PC-3 (cell line): ENCODE measurements at regions not wholly inside any gene's neighbourhood (a gene's known extent, or its start where the extent isn't known, plus 50 kb on each side); places are given as distances from the start of the nearest gene placed in this dataset.

Experiments
- ATAC-seq: fragments of 200-7000 bp; cut with Tn5 transposase; 2 replicates; pipeline ENCODE4 v1.9.1; 2020; ENCODE audit warnings: mild to moderate bottlenecking, moderate library complexity
- BruUV-seq: library from RNA; stranded (reverse); fragments of 400-500 nt; replicated peaks from 2 replicates; lab custom pipeline; 2021; lab: Mats Ljungman, UMichigan
- CTCF ChIA-PET: fragments of 300-600 bp; sonication (Branson Sonifier 250); formaldehyde crosslinking; loops from one replicate; lab custom pipeline; 2022; ENCODE audit warnings: antibody characterized with exemption; lab: Charles Lee
- POLR2A ChIA-PET: fragments of 300-600 bp; sonication (Branson Sonifier 250); formaldehyde crosslinking; loops from one replicate; lab custom pipeline; 2022; ENCODE audit warnings: antibody characterized with exemption; ENCODE audit not compliant: unreplicated experiment; lab: Charles Lee
- DNase-seq: peaks from one replicate; pipeline ENCODE4 v3.0.0-alpha.2; 2015
- H2AFZ ChIP-seq: fragments of 300-600 bp; sonication (generic); 2 replicates; pipeline ENCODE4 v1.6.0; 2016; ENCODE audit warnings: antibody characterized with exemption, low read length
- H3F3A ChIP-seq: fragments of 300-600 bp; sonication (generic); one replicate; pipeline ENCODE4 v1.6.0; 2017; ENCODE audit warnings: antibody characterized with exemption, low read length, control low read depth, mild to moderate bottlenecking; ENCODE audit not compliant: unreplicated experiment
- H3K27ac ChIP-seq: fragments of 300-600 bp; sonication (generic); 2 replicates; pipeline ENCODE4 v1.5.1; 2016; ENCODE audit warnings: mild to moderate bottlenecking, low read length
- H3K27me3 ChIP-seq: fragments of 300-600 bp; sonication (generic); 2 replicates; pipeline ENCODE4 v1.6.1; 2016; ENCODE audit warnings: low read length, mixed read lengths
- H3K36me3 ChIP-seq: fragments of 300-600 bp; sonication (generic); 2 replicates; pipeline ENCODE4 v1.6.1; 2016; ENCODE audit warnings: low read depth, mixed run types, low read length, mixed read lengths
- H3K4me1 ChIP-seq: fragments of 300-600 bp; sonication (generic); 2 replicates; pipeline ENCODE4 v1.5.1; 2016; ENCODE audit warnings: low read length; ENCODE audit not compliant: insufficient read depth
- H3K4me2 ChIP-seq: fragments of 300-600 bp; sonication (generic); 2 replicates; pipeline ENCODE4 v1.6.0; 2016; ENCODE audit warnings: low read length
- H3K4me3 ChIP-seq: fragments of 300-600 bp; sonication (generic); 2 replicates; pipeline ENCODE4 v1.5.1; 2016; ENCODE audit warnings: mild to moderate bottlenecking, low read length, mixed read lengths
- H3K79me2 ChIP-seq: fragments of 300-600 bp; sonication (generic); 2 replicates; pipeline ENCODE4 v1.6.1; 2017; ENCODE audit warnings: low read length, mixed read lengths
- H3K9ac ChIP-seq: fragments of 300-600 bp; sonication (generic); 2 replicates; pipeline ENCODE4 v1.6.0; 2016; ENCODE audit warnings: mild to moderate bottlenecking, low read length
- H3K9me2 ChIP-seq: fragments of 300-600 bp; sonication (generic); replicated peaks from 2 replicates; pipeline ENCODE4 v1.6.1; 2016; ENCODE audit warnings: mixed run types, low read length, mixed read lengths
- H3K9me3 ChIP-seq: fragments of 300-600 bp; sonication (generic); 2 replicates; pipeline ENCODE4 v1.6.1; 2016; ENCODE audit warnings: low read length, mixed read lengths
- H4K20me1 ChIP-seq: fragments of 300-600 bp; sonication (generic); 2 replicates; pipeline ENCODE4 v1.6.1; 2016; ENCODE audit warnings: low read length, mixed read lengths
- EZH2 ChIP-seq: fragments of 300-600 bp; sonication (generic); IDR thresholded peaks from one replicate; pipeline ENCODE4 v1.6.1; 2017; ENCODE audit warnings: antibody characterized with exemption, mild to moderate bottlenecking, low read length; ENCODE audit not compliant: unreplicated experiment
- EZH2phosphoT487 ChIP-seq: fragments of 300-600 bp; sonication (generic); IDR thresholded peaks from 2 replicates; pipeline ENCODE4 v1.6.1; 2018; ENCODE audit warnings: mild to moderate bottlenecking, antibody characterized with exemption, low read length, borderline replicate concordance
- intact Hi-C: fragments of 100-400 bp; cut with micrococcal nuclease; formaldehyde crosslinking; loops from 2 replicates; pipeline ENCODE4 v1.9.0; 2023
- TF ChIP-seq, protein P1 (sequence below): fragments of 300-600 bp; sonication (generic); conservative IDR thresholded peaks from 2 replicates; pipeline ENCODE4 v1.5.1; 2017; ENCODE audit warnings: antibody characterized with exemption, low read depth, mild to moderate bottlenecking, low read length

DNA sequence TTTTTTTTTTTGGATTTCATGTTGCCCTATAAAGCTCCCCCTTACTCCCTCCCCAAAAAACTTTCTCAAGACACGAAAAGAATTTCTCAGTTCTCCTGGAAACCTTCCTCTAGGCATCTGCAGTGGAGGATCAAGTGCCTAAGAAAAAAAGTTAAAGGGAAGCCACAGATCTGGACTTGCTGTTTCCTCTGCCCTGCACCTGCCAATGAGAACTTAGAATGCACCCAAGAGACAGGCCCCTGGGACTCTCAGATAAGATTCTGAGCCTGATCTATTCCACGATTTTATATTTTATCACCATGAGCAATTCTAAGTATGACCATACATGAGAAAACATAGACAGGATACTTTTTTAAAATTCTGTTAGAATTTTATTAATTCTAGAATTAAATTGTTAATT lies 728.9 kb downstream of the BCL11B start:
- H3K27me3 ChIP-seq, result peaks cover 9% of the 10 kb centered on the region
- H3K79me2 ChIP-seq, result no peaks in the 10 kb centered on the region

DNA sequence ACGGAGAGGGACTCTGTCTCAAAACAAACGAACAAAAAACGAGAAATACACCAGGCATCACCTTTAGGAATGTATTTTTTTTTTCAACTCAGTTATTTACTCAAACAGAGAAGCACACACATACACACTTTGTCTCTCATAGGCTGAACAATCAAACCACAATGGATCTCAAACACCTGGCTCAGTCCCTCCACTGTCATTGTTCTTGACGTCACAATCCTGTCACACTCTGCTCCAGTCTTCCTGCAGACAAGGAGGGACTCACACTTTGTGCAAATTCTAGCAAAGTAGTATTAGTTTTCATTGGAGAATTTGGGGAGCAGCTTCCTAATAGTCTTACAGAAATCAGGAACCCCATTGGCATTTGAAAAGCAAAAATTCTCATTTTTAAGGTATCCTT lies 727.8 kb downstream of the BCL11B start:
- no TSS peak for BruUV-seq
- Histone ChIP-seq H3K79me2 (no peaks in the 10 kb centered on the region), H3K9me2 (no peaks in the 10 kb centered on the region), H3K27ac (no peak overlapping the region), H3K9ac (no peak overlapping the region), H3K9me3 (peaks cover 3% of the 10 kb centered on the region; the same call in 1 of the 2 replicates), H3K4me1 (no peaks in the 10 kb centered on the region), H3K4me3 (no peak overlapping the region), H3F3A (no peaks in the 10 kb centered on the region), H3K4me2 (no peak overlapping the region), H3K27me3 (peaks cover 9% of the 10 kb centered on the region), H4K20me1 (no peaks in the 10 kb centered on the region), H3K36me3 (no peaks in the 10 kb centered on the region), H2AFZ (no peak overlapping the region)
- intact Hi-C loops, result no loop called here
- CTCF ChIA-PET, result no interaction called here
- POLR2A ChIA-PET, result no interaction called here
- DNase-seq (no peak), ATAC-seq (no peak)
- TF ChIP-seq EZH2phosphoT487 (no peak), EZH2 (no peak)
- TF ChIP-seq, protein P1, sequence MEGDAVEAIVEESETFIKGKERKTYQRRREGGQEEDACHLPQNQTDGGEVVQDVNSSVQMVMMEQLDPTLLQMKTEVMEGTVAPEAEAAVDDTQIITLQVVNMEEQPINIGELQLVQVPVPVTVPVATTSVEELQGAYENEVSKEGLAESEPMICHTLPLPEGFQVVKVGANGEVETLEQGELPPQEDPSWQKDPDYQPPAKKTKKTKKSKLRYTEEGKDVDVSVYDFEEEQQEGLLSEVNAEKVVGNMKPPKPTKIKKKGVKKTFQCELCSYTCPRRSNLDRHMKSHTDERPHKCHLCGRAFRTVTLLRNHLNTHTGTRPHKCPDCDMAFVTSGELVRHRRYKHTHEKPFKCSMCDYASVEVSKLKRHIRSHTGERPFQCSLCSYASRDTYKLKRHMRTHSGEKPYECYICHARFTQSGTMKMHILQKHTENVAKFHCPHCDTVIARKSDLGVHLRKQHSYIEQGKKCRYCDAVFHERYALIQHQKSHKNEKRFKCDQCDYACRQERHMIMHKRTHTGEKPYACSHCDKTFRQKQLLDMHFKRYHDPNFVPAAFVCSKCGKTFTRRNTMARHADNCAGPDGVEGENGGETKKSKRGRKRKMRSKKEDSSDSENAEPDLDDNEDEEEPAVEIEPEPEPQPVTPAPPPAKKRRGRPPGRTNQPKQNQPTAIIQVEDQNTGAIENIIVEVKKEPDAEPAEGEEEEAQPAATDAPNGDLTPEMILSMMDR, result no peak

More for the DNA sequence above, 728.9 kb downstream of the BCL11B start:
- Histone ChIP-seq H3K9me3 (peaks cover 1% of the 10 kb centered on the region; the same call in 1 of the 2 replicates), H2AFZ (no peak overlapping the region), H3K4me1 (no peaks in the 10 kb centered on the region), H3K4me2 (no peak overlapping the region), H3K27ac (no peak overlapping the region), H3K4me3 (no peak overlapping the region), H3K9ac (no peak overlapping the region), H3F3A (no peaks in the 10 kb centered on the region), H4K20me1 (no peaks in the 10 kb centered on the region), H3K9me2 (no peaks in the 10 kb centered on the region), H3K36me3 (no peaks in the 10 kb centered on the region)
- ATAC-seq (no peak), DNase-seq (no peak)
- BruUV-seq, result no TSS peak
- intact Hi-C loops, result no loop called here
- POLR2A ChIA-PET, result no interaction called here
- TF ChIP-seq EZH2, result no peak
- TF ChIP-seq EZH2phosphoT487, result no peak
- TF ChIP-seq, protein P1, result no peak
- CTCF ChIA-PET, result no interaction called here

DNA sequence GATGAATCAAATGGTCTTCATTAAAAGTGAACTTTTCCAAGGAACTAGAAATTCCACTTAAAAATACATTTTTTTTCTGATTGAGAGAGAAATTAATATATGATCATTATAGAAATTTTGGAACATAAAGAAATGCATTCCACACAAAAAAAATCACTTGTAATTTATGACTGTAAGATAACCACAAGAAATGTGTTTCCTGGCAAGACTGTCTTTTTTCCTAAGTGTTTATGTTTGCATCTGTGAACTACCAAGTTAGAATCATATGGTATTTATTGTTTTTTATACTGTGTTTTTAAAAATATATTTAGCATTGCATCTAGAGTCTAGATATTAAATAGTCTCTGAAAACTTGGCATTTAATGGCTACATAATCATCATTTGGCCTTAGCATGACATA lies 726.8 kb downstream of the BCL11B start:
- Histone ChIP-seq H3K79me2 (no peaks in the 10 kb centered on the region), H2AFZ (no peak overlapping the region), H3K4me2 (no peak overlapping the region), H3K36me3 (no peaks in the 10 kb centered on the region), H3K4me1 (no peaks in the 10 kb centered on the region), H3K9me3 (peaks cover 3% of the 10 kb centered on the region; the same call in 1 of the 2 replicates), H3K9ac (no peak overlapping the region), H3F3A (no peaks in the 10 kb centered on the region), H3K9me2 (no peaks in the 10 kb centered on the region), H3K27ac (no peak overlapping the region), H3K27me3 (peaks cover 9% of the 10 kb centered on the region), H4K20me1 (no peaks in the 10 kb centered on the region), H3K4me3 (no peak overlapping the region)
- intact Hi-C loops, result no loop called here
- no peak for DNase-seq
- ChIA-PET POLR2A (no interaction called here), CTCF (no interaction called here)
- no peak for ATAC-seq
- TF ChIP-seq, protein P1, result no peak
- TF ChIP-seq EZH2 (no peak), EZH2phosphoT487 (no peak)
- BruUV-seq, result no TSS peak
